GM12872 (cell line): ENCODE measurements at regions not wholly inside any gene's neighbourhood (a gene's known extent, or its start where the extent isn't known, plus 50 kb on each side); places are given as distances from the start of the nearest gene placed in this dataset.
A peak's percentile ranks its signal among the peaks of the same experiment; 100 is the strongest.

ENCODE experiments used
- TF ChIP-seq, protein P1 (sequence below): IDR thresholded peaks from 3 replicates; pipeline ENCODE4 v1.5.1; 2011; ENCODE audit warnings: low read depth, mild to moderate bottlenecking, low read length, moderate library complexity; ENCODE audit not compliant: insufficient read depth

DNA sequence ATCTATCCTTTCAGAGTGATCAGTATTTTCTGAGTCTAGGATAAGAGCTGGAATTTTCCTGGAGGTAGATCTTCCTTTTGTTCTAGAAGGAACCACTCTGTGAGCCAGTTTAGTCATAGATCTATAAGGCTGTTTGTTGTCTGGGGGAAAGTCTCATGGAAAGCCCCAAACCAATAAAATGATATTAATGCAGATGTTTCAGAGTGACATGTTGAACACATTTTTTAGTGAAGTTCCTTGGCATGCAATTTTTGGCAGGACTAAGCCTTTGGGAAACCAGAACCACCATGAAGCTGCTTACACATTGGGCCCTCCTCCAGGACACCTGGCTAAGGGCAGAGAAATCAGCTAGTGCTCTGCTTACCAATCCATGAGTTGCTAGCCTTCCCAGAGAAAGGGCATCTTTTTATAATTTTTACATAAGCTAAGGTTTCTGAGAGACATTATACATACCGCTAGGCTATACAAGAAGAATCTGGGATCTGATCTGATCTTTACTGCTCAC, 101.5 kb upstream of the PCED1B start:
- TF ChIP-seq, protein P1, sequence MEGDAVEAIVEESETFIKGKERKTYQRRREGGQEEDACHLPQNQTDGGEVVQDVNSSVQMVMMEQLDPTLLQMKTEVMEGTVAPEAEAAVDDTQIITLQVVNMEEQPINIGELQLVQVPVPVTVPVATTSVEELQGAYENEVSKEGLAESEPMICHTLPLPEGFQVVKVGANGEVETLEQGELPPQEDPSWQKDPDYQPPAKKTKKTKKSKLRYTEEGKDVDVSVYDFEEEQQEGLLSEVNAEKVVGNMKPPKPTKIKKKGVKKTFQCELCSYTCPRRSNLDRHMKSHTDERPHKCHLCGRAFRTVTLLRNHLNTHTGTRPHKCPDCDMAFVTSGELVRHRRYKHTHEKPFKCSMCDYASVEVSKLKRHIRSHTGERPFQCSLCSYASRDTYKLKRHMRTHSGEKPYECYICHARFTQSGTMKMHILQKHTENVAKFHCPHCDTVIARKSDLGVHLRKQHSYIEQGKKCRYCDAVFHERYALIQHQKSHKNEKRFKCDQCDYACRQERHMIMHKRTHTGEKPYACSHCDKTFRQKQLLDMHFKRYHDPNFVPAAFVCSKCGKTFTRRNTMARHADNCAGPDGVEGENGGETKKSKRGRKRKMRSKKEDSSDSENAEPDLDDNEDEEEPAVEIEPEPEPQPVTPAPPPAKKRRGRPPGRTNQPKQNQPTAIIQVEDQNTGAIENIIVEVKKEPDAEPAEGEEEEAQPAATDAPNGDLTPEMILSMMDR = no peak

DNA sequence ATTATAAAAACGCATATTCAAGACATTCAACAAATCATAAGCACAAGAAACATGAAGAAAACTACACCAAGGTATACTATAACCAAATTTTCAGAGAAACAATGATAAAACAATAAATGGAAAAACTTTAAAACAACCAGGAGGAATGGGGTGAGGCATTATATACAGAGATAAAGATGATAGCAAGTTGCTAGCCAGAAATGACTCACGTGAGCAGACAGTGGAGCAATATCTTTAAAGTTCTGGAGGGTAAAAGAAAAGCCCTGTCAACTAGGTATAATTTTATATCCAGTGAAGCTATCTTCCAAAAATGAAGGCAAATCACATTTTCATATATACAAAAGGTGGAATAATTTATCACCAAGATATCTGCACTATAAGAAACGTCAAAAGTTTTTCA, 97.8 kb upstream of the PCED1B start:
- TF ChIP-seq, protein P1 = no peak

DNA sequence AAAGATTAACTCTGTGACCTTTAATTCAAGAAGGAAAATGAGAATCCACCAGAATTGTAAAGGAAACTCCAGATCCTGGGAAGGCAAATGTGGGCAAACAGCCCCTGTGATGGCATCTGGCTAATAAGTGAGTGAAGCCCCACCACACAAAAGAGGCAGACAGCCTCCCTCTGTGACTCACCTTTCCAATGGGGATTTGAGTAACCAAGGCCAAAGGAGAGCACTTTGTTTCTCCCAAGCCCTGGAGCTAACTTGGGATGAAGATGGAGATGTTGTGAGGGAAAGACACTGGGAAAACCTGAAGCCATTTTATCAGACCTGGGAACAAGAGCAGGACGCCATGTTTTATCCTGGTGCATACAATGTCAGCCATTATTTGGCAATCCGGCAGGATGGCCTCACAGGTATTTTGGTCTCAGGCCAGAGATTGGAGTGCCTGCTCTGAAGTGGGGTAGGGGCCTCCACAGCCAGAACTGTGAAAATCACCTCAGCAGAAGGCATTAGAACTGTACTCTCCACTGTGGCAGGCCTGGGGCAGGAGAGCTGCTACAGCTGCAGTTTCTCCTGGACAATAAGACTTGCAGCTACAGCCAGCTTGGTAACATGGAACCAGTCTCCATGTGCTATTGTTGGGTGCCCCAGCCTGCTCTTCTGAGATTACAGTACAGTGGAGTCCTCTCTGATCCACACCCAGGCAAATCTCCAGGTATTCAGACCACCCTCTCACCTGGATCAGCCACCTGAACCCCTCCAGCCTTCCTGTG, 96.6 kb upstream of the PCED1B start:
- TF ChIP-seq, protein P1 = no peak

DNA sequence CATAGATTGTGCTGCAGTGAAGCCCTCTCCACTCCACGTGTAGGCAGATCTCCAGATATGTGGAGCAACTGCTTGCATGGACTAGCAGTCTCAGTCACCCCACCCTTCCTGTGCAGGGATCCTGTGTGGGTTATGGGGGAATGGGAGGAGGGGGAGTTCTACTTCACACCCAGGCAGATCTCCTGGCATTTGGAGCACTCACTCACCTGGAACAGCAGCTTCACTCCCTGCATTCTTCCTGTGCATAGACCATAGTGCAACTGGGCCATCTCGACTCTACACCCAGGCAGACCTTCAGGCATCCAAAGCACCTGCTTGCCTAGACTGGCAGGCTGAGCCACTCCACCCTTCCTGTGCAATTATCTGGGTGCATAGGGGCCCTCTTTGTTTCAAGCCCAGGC, 96.0 kb upstream of the PCED1B start:
- TF ChIP-seq, protein P1 = no peak

DNA sequence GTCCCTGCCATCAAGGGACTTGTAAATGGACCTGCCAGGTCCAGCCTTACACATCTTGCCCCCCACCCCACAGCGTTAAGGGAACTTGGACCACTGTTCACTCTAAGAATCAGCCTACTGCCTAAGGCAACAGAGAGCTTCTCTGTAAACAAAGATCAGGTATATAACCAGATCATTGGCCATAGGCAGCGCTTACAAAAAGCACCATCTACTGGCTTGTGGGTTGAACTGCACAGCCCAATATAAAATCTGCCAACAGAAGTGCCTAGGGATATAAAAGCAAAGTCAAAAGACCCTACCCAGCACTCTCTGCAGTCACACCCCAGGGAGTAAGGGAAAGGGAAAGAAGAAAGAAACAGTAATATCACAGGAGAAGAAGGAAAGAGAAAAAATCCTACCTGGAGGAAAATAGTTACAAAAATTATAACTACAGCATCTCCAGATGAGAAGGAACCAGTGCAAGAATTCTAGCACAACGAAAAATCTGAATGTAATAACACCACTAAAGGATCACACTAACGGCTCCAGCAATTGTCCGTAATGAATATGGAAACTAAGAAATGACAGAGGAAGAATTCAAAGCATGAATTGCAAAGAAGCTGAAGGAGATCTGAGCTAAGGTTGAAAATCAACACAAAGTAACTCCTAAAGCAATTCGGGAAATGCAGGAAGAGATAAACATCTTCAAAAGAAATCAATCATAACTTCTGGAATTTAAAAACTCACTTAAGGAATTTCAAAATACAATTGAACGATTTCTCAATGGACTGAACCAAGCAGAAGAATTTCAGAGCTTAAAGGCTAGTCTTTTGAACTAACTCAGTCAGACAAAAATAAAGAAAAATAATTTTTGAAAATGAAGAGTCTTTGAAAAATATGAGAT, 95.2 kb upstream of the PCED1B start:
- TF ChIP-seq, protein P1 = peak; percentile 80

DNA sequence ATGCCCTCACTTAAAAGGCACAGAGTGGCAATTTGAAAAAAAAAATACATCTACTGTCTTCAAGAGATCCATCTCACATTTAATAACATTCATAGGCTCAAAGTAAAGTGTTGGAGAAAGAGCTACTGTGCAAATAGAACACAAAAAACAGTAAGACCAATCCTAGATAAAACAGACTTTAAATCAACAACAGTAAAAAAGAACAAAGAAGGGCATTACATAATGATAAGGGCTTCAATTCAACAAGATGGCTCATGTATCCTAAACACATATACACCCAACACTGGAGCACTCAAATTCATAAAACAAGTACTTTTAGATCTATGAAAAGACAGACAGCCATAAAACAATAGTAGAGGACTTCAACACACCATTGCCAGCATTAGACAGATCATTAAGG, 93.6 kb upstream of the PCED1B start:
- TF ChIP-seq, protein P1 = no peak

DNA sequence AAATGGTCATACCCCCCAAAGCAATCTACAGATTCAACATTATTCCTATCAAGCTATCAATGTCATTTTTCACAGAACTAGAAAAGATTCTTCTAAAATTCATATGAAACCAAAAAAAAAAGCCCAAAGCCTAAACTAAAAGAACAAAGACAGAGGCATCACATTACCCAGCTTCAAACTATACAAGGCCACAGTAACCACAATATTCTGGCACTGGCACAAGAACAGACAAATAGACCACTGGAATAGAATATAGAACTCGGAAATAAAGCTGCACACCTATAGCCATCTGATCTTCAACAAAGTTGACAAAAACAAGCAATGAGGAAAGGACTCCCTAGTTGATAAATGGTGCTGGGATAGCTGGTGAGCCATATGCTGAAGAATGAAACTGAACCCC, 89.2 kb upstream of the PCED1B start:
- TF ChIP-seq, protein P1 = no peak
